KMS-11 (cell line): ENCODE measurements at regions not wholly inside any gene's neighbourhood (a gene's known extent, or its start where the extent isn't known, plus 50 kb on each side); places are given as distances from the start of the nearest gene placed in this dataset.

Source experiments
- H2AFZ ChIP-seq: fragments of 200-600 bp; sonication (generic); 2 replicates; pipeline ENCODE4 v1.6.1; 2016; ENCODE audit warnings: antibody characterized with exemption, mixed run types, low read depth
- H3K27ac ChIP-seq: fragments of 200-600 bp; sonication (generic); 2 replicates; pipeline ENCODE4 v1.6.1; 2016; ENCODE audit warnings: mild to moderate bottlenecking, mixed run types
- H3K27me3 ChIP-seq: fragments of 200-600 bp; sonication (generic); 2 replicates; pipeline ENCODE4 v1.6.1; 2017; ENCODE audit warnings: mild to moderate bottlenecking, low read depth, mixed run types, moderate library complexity; ENCODE audit not compliant: insufficient read depth
- H3K36me3 ChIP-seq: fragments of 200-600 bp; sonication (generic); 2 replicates; pipeline ENCODE4 v1.6.1; 2017; ENCODE audit warnings: mild to moderate bottlenecking, mixed run types; ENCODE audit not compliant: insufficient read depth
- H3K4me1 ChIP-seq: fragments of 200-600 bp; sonication (generic); 2 replicates; pipeline ENCODE4 v1.6.1; 2016; ENCODE audit warnings: mild to moderate bottlenecking, low read depth, mixed run types; ENCODE audit not compliant: poor library complexity, severe bottlenecking
- H3K4me2 ChIP-seq: fragments of 200-600 bp; sonication (generic); 2 replicates; pipeline ENCODE4 v1.7.0; 2016; ENCODE audit warnings: mild to moderate bottlenecking, mixed run types
- H3K4me3 ChIP-seq: fragments of 200-600 bp; sonication (generic); IDR thresholded peaks from 2 replicates; pipeline ENCODE4 v1.6.1; 2017; ENCODE audit warnings: low read depth, low read length, mixed read lengths; ENCODE audit not compliant: insufficient read depth
- H3K79me2 ChIP-seq: fragments of 200-600 bp; sonication (generic); 2 replicates; pipeline ENCODE4 v1.6.1; 2016; ENCODE audit warnings: low read depth, mixed run types; ENCODE audit not compliant: insufficient read depth
- H3K9ac ChIP-seq: fragments of 200-600 bp; sonication (generic); 2 replicates; pipeline ENCODE4 v1.6.1; 2016; ENCODE audit warnings: mild to moderate bottlenecking, mixed run types
- H4K20me1 ChIP-seq: fragments of 200-600 bp; sonication (generic); 2 replicates; pipeline ENCODE4 v1.6.1; 2016; ENCODE audit warnings: mild to moderate bottlenecking, mixed run types; ENCODE audit not compliant: insufficient read depth
- CTCF ChIP-seq: fragments of 200-600 bp; sonication (generic); conservative IDR thresholded peaks from 2 replicates; pipeline ENCODE4 v1.6.1; 2017; ENCODE audit warnings: low read depth, mild to moderate bottlenecking, antibody characterized with exemption, low read length, moderate library complexity, mixed read lengths

DNA sequence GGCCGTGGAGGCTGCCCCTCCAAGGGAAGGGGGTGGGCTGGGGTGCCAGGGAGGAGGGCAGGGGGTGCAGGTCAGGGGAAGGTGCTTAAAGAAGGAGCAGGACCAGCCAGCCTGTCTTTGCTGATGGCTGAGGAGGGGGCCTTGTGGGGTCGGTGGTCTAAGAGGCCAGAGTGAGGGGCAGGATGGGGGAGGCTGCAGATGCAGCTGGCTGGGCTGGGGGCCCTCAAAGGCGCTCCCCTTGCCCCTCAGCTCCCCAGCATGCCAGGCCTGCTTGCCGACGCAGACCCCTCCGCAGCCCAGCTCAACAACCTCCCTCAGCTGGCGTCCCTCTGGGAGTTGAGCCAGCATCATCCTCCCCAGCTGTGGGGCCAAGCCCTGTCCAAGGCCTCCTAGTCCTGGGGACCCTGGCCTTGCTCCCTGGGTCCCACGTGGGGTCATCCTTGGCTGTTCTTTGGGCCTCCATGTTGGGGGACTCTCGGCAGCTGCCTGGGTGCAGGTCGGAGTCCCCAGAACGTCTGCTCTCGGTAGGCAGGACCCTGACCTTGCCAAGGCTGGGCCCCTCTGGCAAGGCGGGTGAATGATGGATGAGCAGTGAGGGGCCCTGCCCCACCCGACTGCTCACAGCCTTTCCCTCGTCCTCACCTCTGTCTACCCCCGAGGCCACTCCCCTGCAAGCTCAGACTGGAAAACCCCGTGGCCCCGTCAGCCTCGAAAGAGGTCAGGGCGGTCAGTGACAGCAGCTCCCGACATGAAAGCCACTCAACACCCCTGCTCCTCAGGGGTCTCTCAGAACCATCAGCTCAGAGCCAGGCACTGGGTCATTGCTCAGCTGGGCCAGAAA is 119.4 kb downstream of the FAM53A start:
- H3K4me2 ChIP-seq = no peak overlapping the region
- H3K79me2 ChIP-seq = no peaks in the 10 kb centered on the region
- TF ChIP-seq CTCF = no peak
- H3K4me3 ChIP-seq = no peak overlapping the region
- H3K4me1 ChIP-seq = no peaks in the 10 kb centered on the region
- H3K27ac ChIP-seq = no peak overlapping the region
- H3K27me3 ChIP-seq = peaks cover 10% of the 10 kb centered on the region; the same call in 1 of the 2 replicates
- no peak overlapping the region for H3K9ac ChIP-seq
- H3K36me3 ChIP-seq = no peaks in the 10 kb centered on the region
- no peak overlapping the region for H2AFZ ChIP-seq
- H4K20me1 ChIP-seq = no peaks in the 10 kb centered on the region

GRCh38 chr4:1563768-1564485 is 120.2 kb downstream of the FAM53A start:
- H2AFZ ChIP-seq = no peak overlapping the region
- H3K36me3 ChIP-seq = no peaks in the 10 kb centered on the region
- no peaks in the 10 kb centered on the region for H3K4me1 ChIP-seq
- H3K9ac ChIP-seq = no peak overlapping the region
- no peak overlapping the region for H3K4me3 ChIP-seq
- peaks cover 10% of the 10 kb centered on the region; the same call in 1 of the 2 replicates for H3K27me3 ChIP-seq
- H3K4me2 ChIP-seq = no peak overlapping the region
- no peak overlapping the region for H3K27ac ChIP-seq
- H4K20me1 ChIP-seq = no peaks in the 10 kb centered on the region
- no peaks in the 10 kb centered on the region for H3K79me2 ChIP-seq
- no peak for TF ChIP-seq CTCF

GRCh38 chr4:1563241-1563640 is 120.9 kb downstream of the FAM53A start:
- H3K4me1 ChIP-seq = no peaks in the 10 kb centered on the region
- TF ChIP-seq CTCF = no peak
- H3K9ac ChIP-seq = no peak overlapping the region
- no peaks in the 10 kb centered on the region for H4K20me1 ChIP-seq
- peaks cover 10% of the 10 kb centered on the region; the same call in 1 of the 2 replicates for H3K27me3 ChIP-seq
- no peak overlapping the region for H3K27ac ChIP-seq
- H3K4me3 ChIP-seq = no peak overlapping the region
- H3K4me2 ChIP-seq = no peak overlapping the region
- no peak overlapping the region for H2AFZ ChIP-seq
- no peaks in the 10 kb centered on the region for H3K79me2 ChIP-seq
- H3K36me3 ChIP-seq = no peaks in the 10 kb centered on the region

DNA sequence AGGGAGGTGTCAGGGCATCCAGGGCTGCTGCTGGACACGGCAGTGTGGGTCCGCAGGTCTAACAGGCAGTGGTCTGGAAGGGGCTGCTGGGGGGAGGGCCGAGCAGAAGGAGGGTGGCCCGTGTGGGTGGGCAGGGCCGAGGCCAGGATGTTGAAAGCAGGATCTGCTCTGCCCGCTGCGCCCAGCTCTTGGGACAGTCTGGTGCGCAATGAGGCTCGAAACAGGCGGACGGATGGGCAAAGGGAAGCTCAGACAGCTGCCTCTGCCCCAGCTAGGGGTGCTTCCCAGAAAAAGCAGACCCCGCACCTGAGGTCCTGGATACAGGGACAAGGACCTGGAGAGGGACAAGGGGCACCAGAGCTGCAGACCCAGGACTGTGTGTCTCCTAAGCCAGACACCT is 121.3 kb downstream of the FAM53A start:
- H3K27ac ChIP-seq = no peak overlapping the region
- TF ChIP-seq CTCF = no peak
- H3K4me3 ChIP-seq = no peak overlapping the region
- no peaks in the 10 kb centered on the region for H3K79me2 ChIP-seq
- peaks cover 10% of the 10 kb centered on the region; the same call in 1 of the 2 replicates for H3K27me3 ChIP-seq
- no peak overlapping the region for H2AFZ ChIP-seq
- no peaks in the 10 kb centered on the region for H3K36me3 ChIP-seq
- H3K9ac ChIP-seq = no peak overlapping the region
- no peaks in the 10 kb centered on the region for H3K4me1 ChIP-seq
- H3K4me2 ChIP-seq = no peak overlapping the region
- H4K20me1 ChIP-seq = no peaks in the 10 kb centered on the region
